ENCODE measurements at regions not wholly inside any gene's neighbourhood (a gene's known extent, or its start where the extent isn't known, plus 50 kb on each side); places are given as distances from the start of the nearest gene placed in this dataset.

- H2BK15ac ChIP-seq (replicated peaks; ENCODE audit: low read depth), result no peak overlapping the region
- H4K8ac ChIP-seq (ENCODE audit: low read depth, low read length), result no peak overlapping the region
- H3K18ac ChIP-seq (ENCODE audit: low read length), result no peak overlapping the region
- H4K5ac ChIP-seq (ENCODE audit: low read length), result no peak overlapping the region
- H3K4me2 ChIP-seq (ENCODE audit: low read length), result no peak overlapping the region
- no peaks in the 10 kb centered on the region for H3K36me3 ChIP-seq (ENCODE audit: control insufficient read depth, insufficient read depth, low read length)
- no peak overlapping the region for H2BK120ac ChIP-seq (ENCODE audit: low read depth, low read length)
- no peak overlapping the region for H2BK5ac ChIP-seq (ENCODE audit: low read length)
- no peak for DNase-seq
- H3K9ac ChIP-seq (ENCODE audit: low read length), result no peak overlapping the region
- no peaks in the 10 kb centered on the region for H3K27me3 ChIP-seq (ENCODE audit: insufficient read depth, low read length, poor library complexity)
- H3K4ac ChIP-seq (ENCODE audit: low read depth, low read length), result no peak overlapping the region
- no peaks in the 10 kb centered on the region for H3K79me2 ChIP-seq (ENCODE audit: control insufficient read depth, insufficient read depth, low read length)
- no peak overlapping the region for H3K56ac ChIP-seq (ENCODE audit: low read length)
- no peak overlapping the region for H2AK5ac ChIP-seq (ENCODE audit: low read length)
- no peaks in the 10 kb centered on the region for H3K4me1 ChIP-seq (ENCODE audit: control insufficient read depth, low read depth, low read length)
- no peaks in the 10 kb centered on the region for H3K79me1 ChIP-seq (ENCODE audit: low read length)
- no peak overlapping the region for H3K4me3 ChIP-seq (ENCODE audit: low read length)
- H3K27ac ChIP-seq (ENCODE audit: low read depth, low read length), result no peak overlapping the region
- H3K23ac ChIP-seq (ENCODE audit: low read length), result no peak overlapping the region
Measured at GRCh38 chrX:113269203-113269602, 428.6 kb upstream of the AMOT start.

DNA sequence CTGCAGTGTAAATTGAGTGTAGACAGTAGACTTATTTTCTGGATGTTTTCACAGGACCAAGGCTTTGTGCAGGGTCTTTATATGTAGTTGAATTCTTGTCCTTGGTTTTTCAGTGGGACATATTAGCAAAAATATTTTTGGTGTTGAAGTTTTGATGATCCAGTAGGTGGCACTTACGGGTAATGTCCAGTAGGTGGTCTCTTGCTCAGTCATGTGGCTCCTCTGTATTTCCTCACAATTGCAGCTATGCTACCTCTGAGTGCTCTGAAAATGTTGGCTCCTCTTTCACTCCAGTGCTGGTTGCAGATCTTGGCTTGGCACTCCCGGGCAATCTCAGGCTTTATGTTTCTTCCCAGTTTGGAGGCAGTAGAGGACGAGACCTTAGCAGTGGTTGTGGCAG is 419.8 kb upstream of the AMOT start:
- H3K27me3 ChIP-seq (ENCODE audit: insufficient read depth, low read length, poor library complexity), result no peaks in the 10 kb centered on the region
- no peak overlapping the region for H2BK15ac ChIP-seq (replicated peaks; ENCODE audit: low read depth)

GRCh38 chrX:113222305-113222704 is 381.7 kb upstream of the AMOT start:
- H3K36me3 ChIP-seq (ENCODE audit: control insufficient read depth, insufficient read depth, low read length), result no peaks in the 10 kb centered on the region
- H3K56ac ChIP-seq (ENCODE audit: low read length), result no peak overlapping the region
- H3K4me2 ChIP-seq (ENCODE audit: low read length), result no peak overlapping the region
- H3K4me3 ChIP-seq (ENCODE audit: low read length), result no peak overlapping the region
- H2BK120ac ChIP-seq (ENCODE audit: low read depth, low read length), result no peak overlapping the region
- H3K4me1 ChIP-seq (ENCODE audit: control insufficient read depth, low read depth, low read length), result no peaks in the 10 kb centered on the region
- H4K5ac ChIP-seq (ENCODE audit: low read length), result no peak overlapping the region
- no peak overlapping the region for H3K18ac ChIP-seq (ENCODE audit: low read length)
- H3K9ac ChIP-seq (ENCODE audit: low read length), result no peak overlapping the region
- no peak overlapping the region for H3K23ac ChIP-seq (ENCODE audit: low read length)
- H3K4ac ChIP-seq (ENCODE audit: low read depth, low read length), result no peak overlapping the region
- no peaks in the 10 kb centered on the region for H3K79me1 ChIP-seq (ENCODE audit: low read length)
- H3K27ac ChIP-seq (ENCODE audit: low read depth, low read length), result no peak overlapping the region
- DNase-seq, result no peak
- H2BK5ac ChIP-seq (ENCODE audit: low read length), result no peak overlapping the region
- H2BK15ac ChIP-seq (replicated peaks; ENCODE audit: low read depth), result no peak overlapping the region
- no peaks in the 10 kb centered on the region for H3K27me3 ChIP-seq (ENCODE audit: insufficient read depth, low read length, poor library complexity)
- no CpG with 5 or more reads among the region's 3 CpGs for WGBS (ENCODE audit: extremely low coverage, insufficient coverage, low lambda C conversion rate)
- H3K79me2 ChIP-seq (ENCODE audit: control insufficient read depth, insufficient read depth, low read length), result no peaks in the 10 kb centered on the region
- H4K8ac ChIP-seq (ENCODE audit: low read depth, low read length), result no peak overlapping the region
- no peak overlapping the region for H2AK5ac ChIP-seq (ENCODE audit: low read length)

More for the DNA sequence above, 419.8 kb upstream of the AMOT start:
- Histone ChIP-seq H4K8ac (ENCODE audit: low read depth, low read length) (no peak overlapping the region), H2AK5ac (ENCODE audit: low read length) (no peak overlapping the region), H3K4me3 (ENCODE audit: low read length) (no peak overlapping the region), H3K23ac (ENCODE audit: low read length) (no peak overlapping the region), H4K5ac (ENCODE audit: low read length) (no peak overlapping the region), H3K79me1 (ENCODE audit: low read length) (no peaks in the 10 kb centered on the region), H3K36me3 (ENCODE audit: control insufficient read depth, insufficient read depth, low read length) (no peaks in the 10 kb centered on the region), H3K56ac (ENCODE audit: low read length) (no peak overlapping the region), H3K79me2 (ENCODE audit: control insufficient read depth, insufficient read depth, low read length) (no peaks in the 10 kb centered on the region), H3K27ac (ENCODE audit: low read depth, low read length) (no peak overlapping the region), H3K4ac (ENCODE audit: low read depth, low read length) (no peak overlapping the region), H3K4me1 (ENCODE audit: control insufficient read depth, low read depth, low read length) (no peaks in the 10 kb centered on the region), H3K9ac (ENCODE audit: low read length) (no peak overlapping the region), H3K18ac (ENCODE audit: low read length) (no peak overlapping the region), H2BK5ac (ENCODE audit: low read length) (no peak overlapping the region), H2BK120ac (ENCODE audit: low read depth, low read length) (no peak overlapping the region), H3K4me2 (ENCODE audit: low read length) (no peak overlapping the region)
- peak; percentile 47 for DNase-seq
- WGBS (ENCODE audit: extremely low coverage, insufficient coverage, low lambda C conversion rate), result no CpG with 5 or more reads among the region's 3 CpGs

DNA sequence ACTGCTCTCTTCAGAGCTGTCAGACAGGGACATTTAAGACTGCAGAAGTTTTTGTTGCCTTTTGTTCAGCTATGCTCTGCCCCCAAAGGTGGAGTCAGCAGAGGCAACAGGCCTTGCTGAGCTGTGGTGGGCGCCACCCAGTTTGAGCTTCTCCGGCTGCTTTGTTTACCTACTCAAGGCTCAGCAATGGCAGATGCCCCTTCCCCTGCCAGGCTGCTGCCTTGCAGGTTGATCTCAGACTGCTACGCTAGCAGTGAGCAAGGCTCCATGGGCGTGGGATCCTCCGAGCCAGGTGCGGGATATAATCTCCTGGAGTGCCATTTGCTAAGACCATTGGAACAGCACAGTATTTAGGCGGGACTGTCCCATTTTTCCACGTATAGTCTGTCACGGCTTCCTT is 371.4 kb upstream of the AMOT start:
- H3K18ac ChIP-seq (ENCODE audit: low read length), result no peak overlapping the region
- H2AK5ac ChIP-seq (ENCODE audit: low read length), result no peak overlapping the region
- no peaks in the 10 kb centered on the region for H3K79me2 ChIP-seq (ENCODE audit: control insufficient read depth, insufficient read depth, low read length)
- no peak overlapping the region for H3K9ac ChIP-seq (ENCODE audit: low read length)
- no peak overlapping the region for H2BK15ac ChIP-seq (replicated peaks; ENCODE audit: low read depth)
- no peak overlapping the region for H3K4me2 ChIP-seq (ENCODE audit: low read length)
- no peak overlapping the region for H2BK5ac ChIP-seq (ENCODE audit: low read length)
- no peak overlapping the region for H3K56ac ChIP-seq (ENCODE audit: low read length)
- no peak overlapping the region for H3K23ac ChIP-seq (ENCODE audit: low read length)
- WGBS (ENCODE audit: extremely low coverage, insufficient coverage, low lambda C conversion rate), result no CpG with 5 or more reads among the region's 9 CpGs
- H3K27me3 ChIP-seq (ENCODE audit: insufficient read depth, low read length, poor library complexity), result no peaks in the 10 kb centered on the region
- no peak overlapping the region for H4K5ac ChIP-seq (ENCODE audit: low read length)
- DNase-seq, result no peak
- H3K4me1 ChIP-seq (ENCODE audit: control insufficient read depth, low read depth, low read length), result no peaks in the 10 kb centered on the region
- no peak overlapping the region for H2BK120ac ChIP-seq (ENCODE audit: low read depth, low read length)
- H4K8ac ChIP-seq (ENCODE audit: low read depth, low read length), result no peak overlapping the region
- no peaks in the 10 kb centered on the region for H3K79me1 ChIP-seq (ENCODE audit: low read length)
- H3K36me3 ChIP-seq (ENCODE audit: control insufficient read depth, insufficient read depth, low read length), result no peaks in the 10 kb centered on the region
- no peak overlapping the region for H3K27ac ChIP-seq (ENCODE audit: low read depth, low read length)
- no peak overlapping the region for H3K4ac ChIP-seq (ENCODE audit: low read depth, low read length)
- H3K4me3 ChIP-seq (ENCODE audit: low read length), result no peak overlapping the region

DNA sequence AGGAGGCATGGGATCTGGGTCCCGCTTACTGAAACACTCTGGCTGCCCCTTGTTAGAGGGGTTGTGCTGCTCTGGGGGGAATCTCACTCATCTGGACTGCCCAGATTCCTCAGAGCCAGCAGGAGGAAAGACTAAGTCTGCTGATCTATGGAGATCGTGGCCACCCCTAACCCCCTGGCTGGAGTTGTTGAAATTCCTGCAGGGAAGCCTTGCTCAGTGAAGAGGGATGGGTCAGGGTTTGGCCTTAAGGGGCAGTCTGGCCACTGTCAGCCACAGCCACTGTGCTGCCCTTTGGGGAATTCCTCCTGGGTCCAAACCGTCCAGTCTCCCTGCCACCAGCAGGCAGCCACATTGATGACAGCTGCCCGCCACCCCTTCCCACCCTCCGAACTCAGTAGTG is 362.0 kb upstream of the AMOT start:
- Histone ChIP-seq H3K4me3 (ENCODE audit: low read length) (no peak overlapping the region), H2BK5ac (ENCODE audit: low read length) (no peak overlapping the region), H3K27me3 (ENCODE audit: insufficient read depth, low read length, poor library complexity) (no peaks in the 10 kb centered on the region), H3K4me1 (ENCODE audit: control insufficient read depth, low read depth, low read length) (no peaks in the 10 kb centered on the region), H3K4ac (ENCODE audit: low read depth, low read length) (no peak overlapping the region), H4K5ac (ENCODE audit: low read length) (no peak overlapping the region), H3K18ac (ENCODE audit: low read length) (no peak overlapping the region), H2BK15ac (replicated peaks; ENCODE audit: low read depth) (no peak overlapping the region), H3K27ac (ENCODE audit: low read depth, low read length) (no peak overlapping the region), H2BK120ac (ENCODE audit: low read depth, low read length) (no peak overlapping the region), H3K79me1 (ENCODE audit: low read length) (no peaks in the 10 kb centered on the region), H3K23ac (ENCODE audit: low read length) (no peak overlapping the region), H2AK5ac (ENCODE audit: low read length) (no peak overlapping the region), H3K9ac (ENCODE audit: low read length) (no peak overlapping the region), H3K36me3 (ENCODE audit: control insufficient read depth, insufficient read depth, low read length) (no peaks in the 10 kb centered on the region), H3K79me2 (ENCODE audit: control insufficient read depth, insufficient read depth, low read length) (no peaks in the 10 kb centered on the region), H4K8ac (ENCODE audit: low read depth, low read length) (no peak overlapping the region), H3K56ac (ENCODE audit: low read length) (no peak overlapping the region), H3K4me2 (ENCODE audit: low read length) (no peak overlapping the region)
- no CpG with 5 or more reads among the region's 5 CpGs for WGBS (ENCODE audit: extremely low coverage, insufficient coverage, low lambda C conversion rate)
- DNase-seq, result no peak

DNA sequence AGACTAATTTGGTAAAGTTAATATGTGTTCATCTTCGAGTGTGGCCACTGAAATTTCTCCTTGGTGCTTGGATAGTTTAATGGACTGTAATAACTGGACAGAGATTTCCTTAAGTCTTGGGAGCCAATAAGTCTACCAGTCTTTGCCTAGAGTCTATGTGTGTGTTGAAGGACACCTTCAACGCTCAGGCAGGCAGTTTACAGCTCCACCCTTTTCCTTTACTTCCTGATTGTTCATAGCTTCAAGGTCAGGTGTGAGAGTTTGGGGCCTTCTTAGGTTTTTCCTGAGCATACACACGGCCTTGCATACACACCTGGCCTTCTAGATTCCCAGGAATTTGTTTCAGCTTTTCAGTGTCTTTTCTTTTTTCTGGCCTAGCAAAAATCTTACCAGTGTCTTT is 355.3 kb upstream of the AMOT start:
- no peak overlapping the region for H2BK15ac ChIP-seq (replicated peaks; ENCODE audit: low read depth)
- WGBS (ENCODE audit: extremely low coverage, insufficient coverage, low lambda C conversion rate), result no CpG with 5 or more reads among the region's 3 CpGs
- no peak overlapping the region for H3K4me3 ChIP-seq (ENCODE audit: low read length)
- no peaks in the 10 kb centered on the region for H3K79me1 ChIP-seq (ENCODE audit: low read length)
- no peaks in the 10 kb centered on the region for H3K79me2 ChIP-seq (ENCODE audit: control insufficient read depth, insufficient read depth, low read length)
- H2BK5ac ChIP-seq (ENCODE audit: low read length), result no peak overlapping the region
- no peak overlapping the region for H2BK120ac ChIP-seq (ENCODE audit: low read depth, low read length)
- no peak overlapping the region for H3K4ac ChIP-seq (ENCODE audit: low read depth, low read length)
- H3K27ac ChIP-seq (ENCODE audit: low read depth, low read length), result no peak overlapping the region
- no peak overlapping the region for H3K9ac ChIP-seq (ENCODE audit: low read length)
- no peak overlapping the region for H3K4me2 ChIP-seq (ENCODE audit: low read length)
- no peak overlapping the region for H2AK5ac ChIP-seq (ENCODE audit: low read length)
- no peak overlapping the region for H3K56ac ChIP-seq (ENCODE audit: low read length)
- no peaks in the 10 kb centered on the region for H3K36me3 ChIP-seq (ENCODE audit: control insufficient read depth, insufficient read depth, low read length)
- H3K27me3 ChIP-seq (ENCODE audit: insufficient read depth, low read length, poor library complexity), result no peaks in the 10 kb centered on the region
- no peak overlapping the region for H4K8ac ChIP-seq (ENCODE audit: low read depth, low read length)
- H4K5ac ChIP-seq (ENCODE audit: low read length), result no peak overlapping the region
- no peaks in the 10 kb centered on the region for H3K4me1 ChIP-seq (ENCODE audit: control insufficient read depth, low read depth, low read length)
- no peak overlapping the region for H3K18ac ChIP-seq (ENCODE audit: low read length)
- no peak overlapping the region for H3K23ac ChIP-seq (ENCODE audit: low read length)
- DNase-seq, result no peak

All from mesendoderm (in vitro differentiated cells).